Smooth muscle cell (in vitro differentiated cells): ENCODE measurements at regions not wholly inside any gene's neighbourhood (a gene's known extent, or its start where the extent isn't known, plus 50 kb on each side); places are given as distances from the start of the nearest gene placed in this dataset.

ENCODE experiments used
- DNase-seq: peaks from one replicate; lab custom pipeline; 2025; ENCODE audit not compliant: unreplicated experiment; lab: John Stamatoyannopoulos, UW
- H2AFZ ChIP-seq: fragments of 200-600 bp; sonication (generic); 2 replicates; pipeline ENCODE4 v1.6.0; 2016; ENCODE audit warnings: antibody characterized with exemption, low read depth, mild to moderate bottlenecking
- H3F3A ChIP-seq: fragments of 200-600 bp; sonication (generic); 2 replicates; pipeline ENCODE4 v1.6.0; 2017; ENCODE audit warnings: antibody characterized with exemption, low read depth
- H3K27ac ChIP-seq: fragments of 200-600 bp; sonication (generic); 2 replicates; pipeline ENCODE4 v1.5.1; 2016; ENCODE audit warnings: low read depth, mild to moderate bottlenecking
- H3K27me3 ChIP-seq: fragments of 200-600 bp; sonication (generic); 2 replicates; pipeline ENCODE4 v1.6.1; 2016; ENCODE audit warnings: low read depth, mild to moderate bottlenecking
- H3K36me3 ChIP-seq: fragments of 200-600 bp; sonication (generic); 2 replicates; pipeline ENCODE4 v1.5.1; 2016; ENCODE audit warnings: low read depth
- H3K4me1 ChIP-seq: fragments of 200-600 bp; sonication (generic); 2 replicates; pipeline ENCODE4 v1.5.1; 2016; ENCODE audit warnings: low read depth
- H3K4me2 ChIP-seq: fragments of 200-600 bp; sonication (generic); 2 replicates; pipeline ENCODE4 v1.6.0; 2016; ENCODE audit warnings: mild to moderate bottlenecking
- H3K4me3 ChIP-seq: fragments of 200-600 bp; sonication (generic); 2 replicates; pipeline ENCODE4 v1.5.1; 2016; ENCODE audit warnings: mild to moderate bottlenecking
- H3K79me2 ChIP-seq: fragments of 200-600 bp; sonication (generic); 2 replicates; pipeline ENCODE4 v1.6.0; 2016; ENCODE audit warnings: low read depth, mild to moderate bottlenecking
- H3K9ac ChIP-seq: fragments of 200-600 bp; sonication (generic); 2 replicates; pipeline ENCODE4 v1.6.0; 2016; ENCODE audit warnings: low read depth
- H3K9me3 ChIP-seq: fragments of 200-600 bp; sonication (generic); replicated peaks from 2 replicates; pipeline ENCODE4 v1.5.1; 2016; ENCODE audit warnings: low read depth
- H4K20me1 ChIP-seq: fragments of 200-600 bp; sonication (generic); 2 replicates; pipeline ENCODE4 v1.6.0; 2016; ENCODE audit warnings: low read depth
- CTCF ChIP-seq: fragments of 200-600 bp; sonication (generic); IDR thresholded peaks from 2 replicates; pipeline ENCODE4 v1.5.1; 2017; ENCODE audit warnings: borderline replicate concordance, mild to moderate bottlenecking, antibody characterized with exemption; ENCODE audit not compliant: insufficient read depth, poor library complexity, severe bottlenecking
- WGBS: methylation state at CpG from one replicate; pipeline ENCODE4 v1.1.7; 2016; ENCODE audit warnings: low lambda C conversion rate; 5-methylcytosine and 5-hydroxymethylcytosine counted together

GRCh38 chr3:110296885-110297284 lies 774.7 kb upstream of the NECTIN3 start:
- 94% methylated on average over 1 of the region's 1 CpG for WGBS
- no peak for DNase-seq
- H3K4me3 ChIP-seq: no peak overlapping the region
- H2AFZ ChIP-seq: peak overlapping the region; percentile 4
- no peak overlapping the region for H3K9ac ChIP-seq
- H3K4me1 ChIP-seq: no peaks in the 10 kb centered on the region
- no peaks in the 10 kb centered on the region for H3K27me3 ChIP-seq
- no peak overlapping the region for H3K4me2 ChIP-seq
- H3K9me3 ChIP-seq: no peaks in the 10 kb centered on the region
- H3K27ac ChIP-seq: no peak overlapping the region
- H3F3A ChIP-seq: no peaks in the 10 kb centered on the region
- H4K20me1 ChIP-seq: no peaks in the 10 kb centered on the region
- H3K79me2 ChIP-seq: no peaks in the 10 kb centered on the region
- H3K36me3 ChIP-seq: no peaks in the 10 kb centered on the region
- TF ChIP-seq CTCF: no peak

GRCh38 chr3:110301781-110302180 lies 769.8 kb upstream of the NECTIN3 start:
- no peak for TF ChIP-seq CTCF
- H3K27ac ChIP-seq: no peak overlapping the region
- H3K9me3 ChIP-seq: no peaks in the 10 kb centered on the region
- no peak overlapping the region for H3K9ac ChIP-seq
- H3F3A ChIP-seq: no peaks in the 10 kb centered on the region
- H3K4me2 ChIP-seq: no peak overlapping the region
- DNase-seq: no peak
- no peaks in the 10 kb centered on the region for H3K36me3 ChIP-seq
- no peaks in the 10 kb centered on the region for H3K27me3 ChIP-seq
- WGBS: 78% methylated on average over 3 of the region's 3 CpGs
- H3K4me3 ChIP-seq: no peak overlapping the region
- no peaks in the 10 kb centered on the region for H4K20me1 ChIP-seq
- no peaks in the 10 kb centered on the region for H3K4me1 ChIP-seq
- H3K79me2 ChIP-seq: no peaks in the 10 kb centered on the region
- H2AFZ ChIP-seq: peak overlapping the region; percentile 21

GRCh38 chr3:110307065-110307809 lies 764.4 kb upstream of the NECTIN3 start:
- Histone ChIP-seq H3K27me3 (no peaks in the 10 kb centered on the region), H3K4me3 (no peak overlapping the region), H3K79me2 (no peaks in the 10 kb centered on the region), H3K27ac (no peak overlapping the region), H4K20me1 (no peaks in the 10 kb centered on the region), H3K36me3 (no peaks in the 10 kb centered on the region), H3K4me2 (no peak overlapping the region), H3K4me1 (no peaks in the 10 kb centered on the region), H2AFZ (no peak overlapping the region), H3K9ac (no peak overlapping the region), H3F3A (no peaks in the 10 kb centered on the region), H3K9me3 (no peaks in the 10 kb centered on the region)
- DNase-seq: no peak
- no peak for TF ChIP-seq CTCF
- WGBS: 88% methylated on average over 2 of the region's 2 CpGs

GRCh38 chr3:110311541-110311940 lies 760.1 kb upstream of the NECTIN3 start:
- H3K79me2 ChIP-seq: no peaks in the 10 kb centered on the region
- no peak overlapping the region for H3K27ac ChIP-seq
- H3K36me3 ChIP-seq: no peaks in the 10 kb centered on the region
- no peaks in the 10 kb centered on the region for H4K20me1 ChIP-seq
- no peaks in the 10 kb centered on the region for H3F3A ChIP-seq
- H3K4me3 ChIP-seq: no peak overlapping the region
- H3K4me1 ChIP-seq: no peaks in the 10 kb centered on the region
- H3K9me3 ChIP-seq: no peaks in the 10 kb centered on the region
- no peak overlapping the region for H2AFZ ChIP-seq
- no peaks in the 10 kb centered on the region for H3K27me3 ChIP-seq
- DNase-seq: no peak
- no peak for TF ChIP-seq CTCF
- no peak overlapping the region for H3K9ac ChIP-seq
- no peak overlapping the region for H3K4me2 ChIP-seq
